Sigmoid colon (tissue), 4 donors: ENCODE measurements at regions not wholly inside any gene's neighbourhood (a gene's known extent, or its start where the extent isn't known, plus 50 kb on each side); places are given as distances from the start of the nearest gene placed in this dataset.

Experiments used
- EP300 ChIP-seq, 4 donors: sonication (generic); formaldehyde crosslinking; IDR thresholded peaks; one replicate each; pipeline ENCODE4 v1.6.1; 2017; ENCODE audit warnings: antibody characterized with exemption in 4 of 4
- POLR2A ChIP-seq, 2 donors: fragments of 450-650 bp; IDR thresholded peaks; one replicate each; pipeline ENCODE4 v1.6.1; 2016; ENCODE audit warnings: antibody characterized with exemption in 2 of 2, mild to moderate bottlenecking in 2 of 2, moderate library complexity in 2 of 2
- POLR2AphosphoS5 ChIP-seq, 4 donors: sonication (generic); formaldehyde crosslinking; IDR thresholded peaks; one replicate each; pipeline ENCODE4 v1.6.1; 2017; ENCODE audit warnings: antibody characterized with exemption in 4 of 4
- TF ChIP-seq, protein P1 (sequence below), 4 experiments: fragments of 450-650 bp in 3 of 4; fragments of 200-600 bp in 1 of 4; IDR thresholded peaks; one replicate each; pipeline ENCODE4 v1.5.1; 2016 to 2019; ENCODE audit warnings: antibody characterized with exemption in 4 of 4, mild to moderate bottlenecking in 3 of 4, moderate library complexity in 2 of 4

DNA sequence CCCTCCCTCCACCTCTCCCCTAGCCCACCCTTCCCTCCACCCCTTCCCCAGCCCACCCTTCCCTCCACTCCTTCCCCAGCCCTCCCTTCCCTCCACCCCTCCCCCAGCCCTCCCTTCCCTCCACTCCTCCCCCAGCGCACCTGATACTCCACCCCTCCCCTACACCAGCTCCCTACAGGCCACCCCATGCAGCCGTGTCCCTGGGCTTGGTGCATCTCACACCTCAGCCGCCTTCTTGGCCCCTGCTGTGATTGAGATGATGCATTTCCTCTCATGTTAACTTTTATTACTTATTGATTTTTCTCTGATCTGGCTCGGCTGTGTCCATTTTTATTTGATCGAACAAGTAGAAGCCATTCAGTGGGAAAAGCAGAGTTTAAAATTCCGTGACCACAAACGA lies 243.8 kb downstream of the MATN1 start:
- TF ChIP-seq, protein P1, sequence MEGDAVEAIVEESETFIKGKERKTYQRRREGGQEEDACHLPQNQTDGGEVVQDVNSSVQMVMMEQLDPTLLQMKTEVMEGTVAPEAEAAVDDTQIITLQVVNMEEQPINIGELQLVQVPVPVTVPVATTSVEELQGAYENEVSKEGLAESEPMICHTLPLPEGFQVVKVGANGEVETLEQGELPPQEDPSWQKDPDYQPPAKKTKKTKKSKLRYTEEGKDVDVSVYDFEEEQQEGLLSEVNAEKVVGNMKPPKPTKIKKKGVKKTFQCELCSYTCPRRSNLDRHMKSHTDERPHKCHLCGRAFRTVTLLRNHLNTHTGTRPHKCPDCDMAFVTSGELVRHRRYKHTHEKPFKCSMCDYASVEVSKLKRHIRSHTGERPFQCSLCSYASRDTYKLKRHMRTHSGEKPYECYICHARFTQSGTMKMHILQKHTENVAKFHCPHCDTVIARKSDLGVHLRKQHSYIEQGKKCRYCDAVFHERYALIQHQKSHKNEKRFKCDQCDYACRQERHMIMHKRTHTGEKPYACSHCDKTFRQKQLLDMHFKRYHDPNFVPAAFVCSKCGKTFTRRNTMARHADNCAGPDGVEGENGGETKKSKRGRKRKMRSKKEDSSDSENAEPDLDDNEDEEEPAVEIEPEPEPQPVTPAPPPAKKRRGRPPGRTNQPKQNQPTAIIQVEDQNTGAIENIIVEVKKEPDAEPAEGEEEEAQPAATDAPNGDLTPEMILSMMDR (IDR thresholded peaks at IDR 0.05) = no peak
- TF ChIP-seq EP300 (IDR thresholded peaks at IDR 0.05) = no peak
- no peak for TF ChIP-seq POLR2A (IDR thresholded peaks at IDR 0.05)
- TF ChIP-seq POLR2AphosphoS5 (IDR thresholded peaks at IDR 0.05) = no peak
